WTC11 (cell line): ENCODE measurements at regions not wholly inside any gene's neighbourhood (a gene's known extent, or its start where the extent isn't known, plus 50 kb on each side); places are given as distances from the start of the nearest gene placed in this dataset.
"Not testable (repeated sequence)": the region's sequence is repeated elsewhere in the genome, so short reads cannot be mapped to it uniquely, and the experiment has no call there.

Source experiments
- CBFB ChIP-seq: sonication (generic); formaldehyde crosslinking; IDR thresholded peaks from 2 replicates; pipeline ENCODE4 v1.8.1; 2022; ENCODE audit warnings: mild to moderate bottlenecking, low read depth, missing genetic modification reagents
- CTCF ChIP-seq: fragments of 200-600 bp; IDR thresholded peaks from 2 replicates; pipeline ENCODE4 v1.8.0; 2022; ENCODE audit warnings: antibody characterized with exemption
- HMGXB4 ChIP-seq: sonication (generic); formaldehyde crosslinking; IDR thresholded peaks from 2 replicates; pipeline ENCODE4 v1.8.1; 2023; ENCODE audit warnings: mild to moderate bottlenecking, moderate library complexity, missing genetic modification reagents
- NR2C2 ChIP-seq: sonication (generic); formaldehyde crosslinking; IDR thresholded peaks from 2 replicates; pipeline ENCODE4 v1.8.0; 2022; ENCODE audit warnings: mild to moderate bottlenecking, missing genetic modification reagents

- TF ChIP-seq CTCF = peak; percentile 28; the same call in 1 of the 2 replicates
- not testable (repeated sequence) for TF ChIP-seq CBFB (CRISPR knock-in tag); NR2C2; HMGXB4 (CRISPR knock-in tag)
Measured at GRCh38 chr17:15849054-15849453, 95.9 kb upstream of the ADORA2B start.
